ENCODE measurements at regions not wholly inside any gene's neighbourhood (a gene's known extent, or its start where the extent isn't known, plus 50 kb on each side); places are given as distances from the start of the nearest gene placed in this dataset.

DNA sequence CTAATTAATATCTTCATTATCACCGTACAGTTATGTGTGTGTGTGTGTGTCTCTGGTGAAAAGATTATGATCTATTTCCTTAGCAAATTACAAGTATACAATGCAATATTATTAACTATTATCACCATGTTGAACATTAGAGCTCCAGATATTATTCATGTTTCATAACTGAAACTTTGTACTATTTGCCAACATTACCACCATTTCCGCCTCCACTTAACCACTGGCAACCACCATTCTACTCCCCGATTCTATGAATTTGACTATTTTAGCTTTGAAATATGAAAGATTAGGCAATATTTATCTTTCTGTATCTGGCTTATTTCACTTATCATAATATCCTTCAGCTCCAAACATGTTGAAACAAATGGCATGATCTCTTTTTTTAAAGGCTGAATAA is 717.9 kb downstream of the ARAP2 start:
- no peak for DNase-seq (ENCODE audit: low read depth)

DNA sequence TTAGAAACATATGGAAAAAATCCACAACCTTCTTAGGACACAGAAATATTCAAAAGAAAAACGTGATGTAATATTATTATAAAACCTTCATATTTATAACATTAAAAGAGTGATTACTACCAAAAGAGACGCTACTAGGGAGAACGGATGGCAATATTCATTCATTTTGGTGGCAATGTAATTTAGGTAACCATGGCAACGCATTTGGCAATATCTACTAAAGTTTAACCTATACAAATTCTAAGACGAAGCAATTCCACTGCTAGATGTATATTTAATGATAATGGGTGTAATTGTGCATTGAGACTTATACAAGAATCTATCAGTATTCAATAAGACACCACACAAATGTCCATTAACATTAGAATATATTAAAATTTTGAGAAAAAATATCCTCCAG is 709.4 kb downstream of the ARAP2 start:
- DNase-seq (ENCODE audit: low read depth), result no peak

DNA sequence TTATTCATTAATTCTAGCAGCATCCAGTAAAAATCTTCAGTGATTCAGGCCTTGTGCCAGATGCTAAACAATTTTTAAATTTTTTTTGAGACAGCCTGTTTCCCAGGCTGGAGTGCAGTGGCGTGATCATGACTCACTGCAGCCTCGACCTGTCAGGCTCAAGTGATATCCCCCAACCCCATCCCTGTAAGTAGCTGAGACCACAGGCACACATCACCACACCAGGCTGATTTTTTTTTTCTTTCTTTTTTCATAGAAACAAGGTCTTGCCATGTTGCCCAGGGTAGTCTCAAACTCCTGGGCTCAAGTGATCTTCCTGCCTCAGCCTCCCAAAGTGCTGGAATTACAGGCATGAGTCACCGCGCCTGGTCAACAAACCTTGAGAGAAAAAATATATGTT is 705.5 kb downstream of the ARAP2 start:
- no peak for DNase-seq (ENCODE audit: low read depth)

DNA sequence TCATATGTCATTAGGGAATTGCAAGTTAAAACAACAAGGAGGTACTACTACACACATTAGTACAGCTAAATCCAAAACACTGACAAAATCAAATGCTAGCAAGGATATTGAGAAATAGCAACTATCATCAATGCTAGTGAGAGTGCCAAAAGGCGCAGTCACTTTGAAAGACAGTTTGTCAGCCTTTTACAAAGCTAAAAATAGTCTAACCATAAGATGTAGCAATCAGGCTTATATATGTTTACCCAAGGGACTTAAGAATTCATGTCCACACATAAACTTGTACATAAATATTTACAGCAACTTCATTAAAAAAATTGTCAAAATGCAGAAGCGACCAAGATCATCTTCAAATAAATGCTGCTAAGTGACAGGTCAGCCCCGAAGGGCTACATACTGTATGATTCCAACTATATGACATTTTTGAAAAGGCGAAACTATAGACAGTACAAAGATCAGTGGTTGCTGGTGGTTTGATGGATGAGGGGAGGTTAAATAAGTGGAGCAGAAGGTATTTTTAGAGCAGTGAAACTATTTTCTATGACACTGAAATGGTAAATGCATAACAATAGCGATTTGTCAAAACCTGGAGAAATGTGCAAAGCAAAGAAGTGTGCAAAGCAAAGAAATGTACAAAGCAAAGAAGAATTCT is 704.8 kb downstream of the ARAP2 start:
- no peak for DNase-seq (ENCODE audit: low read depth)

DNA sequence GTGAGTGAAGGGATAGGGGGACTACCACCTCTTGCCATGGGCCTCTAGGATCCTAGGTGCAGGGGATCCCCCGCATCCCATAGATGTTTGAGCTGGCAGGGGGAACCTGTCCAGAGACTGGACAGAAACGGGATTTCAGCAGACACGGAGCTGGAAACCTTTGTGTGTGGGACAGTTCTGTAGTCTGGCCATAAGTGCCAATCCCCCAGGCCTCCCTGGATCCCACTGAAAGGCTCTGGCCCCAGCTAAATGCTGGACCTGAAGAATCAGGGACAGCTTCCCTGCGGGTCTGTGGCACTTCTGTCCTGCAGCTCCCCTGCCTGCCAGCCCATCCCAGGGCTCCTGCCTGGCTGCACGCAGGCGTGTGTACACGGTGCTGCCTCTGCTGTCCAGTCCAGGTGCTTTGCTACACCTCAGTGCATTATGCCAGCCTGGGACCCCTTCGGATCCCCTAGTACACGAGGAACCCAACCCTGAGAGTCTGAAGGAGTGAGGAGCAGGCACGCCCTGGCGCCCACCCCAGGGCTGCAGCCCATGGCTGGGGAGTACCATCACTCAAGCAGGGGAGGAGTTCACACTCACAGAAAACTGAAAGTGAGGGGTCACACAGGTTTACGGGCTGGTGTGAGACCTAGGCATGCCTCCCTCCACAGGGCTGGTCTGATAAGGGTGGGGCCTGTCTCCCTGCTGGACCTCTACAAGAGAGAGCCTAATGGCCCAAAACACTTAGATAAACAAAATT is 703.0 kb downstream of the ARAP2 start:
- DNase-seq (ENCODE audit: low read depth), result no peak

DNA sequence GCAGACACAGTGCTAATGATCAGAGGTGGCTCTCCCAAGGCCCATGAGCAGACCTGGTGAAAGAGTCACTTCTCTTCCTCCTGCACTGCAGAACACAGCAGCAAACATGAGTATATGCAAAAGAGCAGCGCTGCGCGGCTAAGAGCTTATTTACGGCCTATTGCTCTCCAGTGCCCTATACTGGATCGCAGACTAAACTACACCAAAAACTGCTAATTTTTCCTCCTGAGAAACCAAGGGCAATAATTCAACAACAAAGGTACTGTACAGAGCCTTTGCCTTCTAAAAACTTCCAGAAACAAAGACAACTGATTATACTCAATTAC is 702.5 kb downstream of the ARAP2 start:
- DNase-seq (ENCODE audit: low read depth), result no peak

DNA sequence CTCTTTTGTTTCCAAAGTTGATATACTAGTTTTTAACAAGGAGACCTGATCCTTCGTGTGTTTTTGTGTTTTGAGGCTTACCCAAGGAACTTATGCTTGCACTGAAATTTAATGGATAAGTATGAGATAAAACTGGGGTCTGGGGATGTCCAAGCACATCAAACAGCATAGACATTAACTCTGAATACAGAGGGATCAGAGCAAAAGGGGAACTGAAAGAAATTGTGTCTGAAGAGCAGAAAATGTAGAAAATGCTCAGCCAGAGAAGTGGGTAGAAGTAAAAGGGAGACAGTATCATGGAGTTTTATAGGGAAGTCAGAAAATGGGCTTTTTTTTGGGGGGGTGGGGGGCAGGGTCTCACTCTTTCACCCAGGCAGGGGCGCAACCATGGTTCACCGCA is 695.4 kb downstream of the ARAP2 start:
- no peak for DNase-seq (ENCODE audit: low read depth)

DNA sequence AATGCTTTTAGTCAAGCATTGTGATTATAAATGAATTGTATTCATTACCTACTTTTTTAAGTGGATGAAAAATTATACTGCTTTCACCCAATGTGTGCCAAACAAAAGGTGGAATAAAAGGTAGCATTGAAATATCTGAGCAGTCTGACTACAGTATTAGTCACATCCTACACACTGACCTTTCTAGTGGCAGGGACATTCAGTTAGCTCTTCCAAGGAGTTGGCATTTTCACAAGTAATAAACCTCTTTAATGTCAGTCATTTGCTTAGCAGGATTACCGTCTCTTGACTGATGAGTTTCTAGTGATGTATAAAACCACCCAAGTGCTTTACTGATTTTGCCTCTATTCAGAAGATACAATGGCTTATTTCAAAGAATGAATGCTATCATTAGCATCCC is 687.9 kb downstream of the ARAP2 start:
- no peak for DNase-seq (ENCODE audit: low read depth)

DNA sequence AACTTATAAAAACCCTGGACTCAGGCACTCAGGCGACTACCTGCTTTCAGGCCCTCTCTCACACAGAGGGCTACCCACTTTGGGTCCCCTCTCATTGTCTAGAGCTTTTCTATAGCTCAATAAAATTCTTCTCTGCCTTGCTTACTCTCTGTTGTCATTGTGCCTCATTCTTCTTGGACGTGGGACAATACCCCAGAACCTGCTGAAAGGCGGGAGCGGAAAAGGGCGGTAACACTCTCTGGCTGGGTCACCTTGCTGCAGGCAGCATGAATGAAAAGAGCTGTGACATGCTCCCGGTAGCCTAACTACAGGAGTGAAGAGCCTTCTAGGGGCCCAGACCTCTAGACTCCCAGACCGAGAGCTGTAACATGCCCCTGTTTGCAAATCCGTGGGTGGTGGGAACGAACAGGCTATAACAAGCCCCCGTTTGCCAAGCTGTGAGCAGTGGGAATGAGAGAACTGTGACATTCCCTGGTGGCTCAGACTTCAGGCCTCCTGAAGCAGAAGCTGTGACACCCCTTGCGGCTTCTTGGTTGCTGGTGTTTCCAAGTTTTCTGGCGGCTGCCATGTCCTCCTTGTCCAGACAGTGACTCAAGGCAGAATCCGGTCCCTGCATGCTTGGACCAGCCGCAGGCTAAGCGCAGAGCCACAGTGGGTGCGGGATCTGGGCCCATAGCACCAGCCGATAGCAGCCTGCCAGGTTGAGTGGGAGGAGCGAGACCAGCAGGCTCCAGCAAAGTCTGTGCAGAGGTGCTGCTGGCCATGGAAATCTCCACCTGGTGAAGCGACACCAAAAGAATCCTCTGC is 684.6 kb downstream of the ARAP2 start:
- no peak for DNase-seq (ENCODE audit: low read depth)

DNA sequence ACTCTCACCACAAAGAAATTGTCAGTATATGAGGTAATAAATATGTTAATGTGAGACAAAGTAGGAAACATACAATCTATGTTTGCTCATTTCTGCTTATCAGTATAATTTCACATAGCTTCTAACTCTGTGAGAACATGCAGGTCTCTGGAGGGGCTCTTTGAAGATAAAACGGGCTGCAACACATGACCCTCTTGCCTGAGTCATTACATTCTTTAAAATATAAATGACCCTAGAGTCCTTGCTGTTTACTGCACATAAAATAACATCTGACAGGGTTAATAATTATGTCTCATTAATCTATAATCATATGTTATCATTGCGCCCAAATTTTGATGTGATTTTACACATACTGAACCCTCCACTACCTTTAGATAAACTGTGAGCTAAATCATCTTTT is 681.5 kb downstream of the ARAP2 start:
- DNase-seq (ENCODE audit: low read depth), result no peak

DNA sequence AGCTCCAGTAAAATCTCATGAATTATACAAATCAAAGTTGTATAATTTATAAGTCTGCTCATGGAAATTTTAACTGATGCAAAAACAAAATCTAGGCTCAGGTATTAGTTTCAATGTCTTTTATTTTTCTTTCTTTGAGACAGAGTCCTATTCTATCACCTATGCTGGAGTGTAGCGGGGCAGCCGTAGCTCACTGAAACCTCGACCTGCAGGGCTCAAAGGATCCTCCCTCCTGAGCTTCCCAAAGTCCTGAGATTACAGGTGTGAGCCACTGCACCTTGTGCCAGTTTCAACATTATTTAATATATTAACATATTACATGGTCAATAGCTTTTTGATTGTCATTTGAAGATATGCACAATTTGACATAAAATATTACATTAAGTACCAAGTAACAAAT is 678.7 kb downstream of the ARAP2 start:
- no peak for DNase-seq (ENCODE audit: low read depth)

DNA sequence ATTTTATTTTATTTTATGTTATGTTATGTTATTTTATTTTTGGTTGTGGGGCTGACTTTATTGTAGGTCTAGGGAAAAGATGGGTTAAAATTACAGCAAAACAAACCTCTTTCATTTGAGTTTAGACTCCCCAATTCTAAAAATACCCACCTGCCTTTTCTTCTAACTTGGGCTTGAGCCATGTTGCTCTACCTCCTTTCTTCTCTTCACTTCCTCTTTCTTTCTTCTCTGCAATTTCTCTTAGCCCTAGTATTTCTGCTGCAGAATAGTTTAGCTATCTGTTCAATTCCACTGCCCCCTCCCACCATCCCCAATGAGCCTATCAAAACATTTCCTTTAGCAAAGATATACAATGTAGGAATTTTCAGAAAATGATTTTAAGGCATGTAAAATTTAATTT is 653.3 kb downstream of the ARAP2 start:
- DNase-seq (ENCODE audit: low read depth), result no peak

DNA sequence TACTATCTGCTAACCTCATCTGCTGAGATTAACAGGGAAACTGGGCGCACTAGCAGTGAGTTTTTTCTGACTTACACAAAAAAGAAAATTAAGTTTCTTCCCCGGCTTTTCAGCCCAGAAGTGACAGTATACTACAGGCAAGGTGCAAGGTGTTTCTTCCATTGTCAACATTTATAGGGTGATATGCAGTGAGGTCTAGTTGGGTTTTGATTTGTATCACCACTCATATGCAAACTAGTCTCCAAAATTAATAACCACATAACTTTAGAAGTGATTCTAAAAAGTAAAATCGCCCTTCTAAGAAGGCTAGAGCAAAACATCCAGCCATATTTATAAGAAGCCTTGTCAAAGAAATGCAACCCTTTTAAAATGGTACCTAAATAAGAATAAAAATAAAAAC is 640.1 kb downstream of the ARAP2 start:
- DNase-seq (ENCODE audit: low read depth), result no peak

DNA sequence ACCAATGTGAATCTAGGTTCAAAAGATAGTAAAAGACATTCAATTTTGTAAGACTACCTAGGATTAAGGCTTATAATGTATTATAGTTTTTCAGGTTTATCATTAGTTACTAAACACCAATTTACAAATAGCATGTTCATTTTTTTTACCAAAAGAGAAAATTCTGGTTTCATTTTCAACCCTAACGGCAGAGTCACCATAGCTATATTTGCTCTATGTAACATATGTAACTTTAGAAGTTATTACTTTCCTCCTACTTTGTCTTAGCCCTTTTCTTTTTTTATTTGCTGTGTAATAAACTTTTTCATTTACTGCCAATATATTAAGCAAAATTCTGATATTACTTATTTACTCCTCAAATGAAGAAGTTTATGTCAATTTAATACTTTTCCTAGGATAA is 639.6 kb downstream of the ARAP2 start:
- no peak for DNase-seq (ENCODE audit: low read depth)

DNA sequence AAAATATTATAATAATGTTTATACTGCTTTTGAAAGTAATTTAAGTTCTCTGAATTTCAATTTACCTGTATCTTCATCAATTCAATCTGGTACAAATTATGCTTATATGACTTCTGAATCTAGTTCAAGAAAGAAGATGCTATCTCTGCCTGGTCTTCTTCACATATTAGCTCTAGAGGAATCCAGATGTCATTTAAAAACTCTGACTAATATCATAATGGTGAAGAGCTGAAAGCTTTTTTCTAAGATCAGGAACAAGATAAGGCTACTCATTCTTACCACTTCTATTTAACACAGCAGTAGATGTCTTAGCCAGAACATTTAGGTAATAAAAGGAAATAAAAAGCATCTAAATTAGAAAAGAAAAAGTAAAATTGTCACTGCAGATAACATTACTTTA is 636.1 kb downstream of the ARAP2 start:
- no peak for DNase-seq (ENCODE audit: low read depth)

DNA sequence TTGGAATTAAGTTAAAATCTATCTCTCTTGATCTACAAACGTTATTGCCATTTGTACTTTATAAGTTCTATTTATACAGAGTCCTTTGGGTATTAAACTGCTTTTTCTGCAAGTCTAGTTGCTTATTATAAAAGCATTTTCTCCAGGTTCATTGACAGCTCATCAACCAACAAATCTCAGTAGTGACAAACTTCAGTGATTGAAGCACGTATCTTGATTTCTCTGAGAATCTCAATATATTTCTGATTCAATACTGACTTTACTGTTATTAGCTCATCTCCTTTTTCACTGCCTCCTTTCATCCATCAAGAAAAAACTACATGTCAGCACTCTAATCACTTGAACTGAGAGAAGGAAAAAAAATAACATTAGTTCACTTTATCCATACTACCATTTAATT is 630.2 kb downstream of the ARAP2 start:
- no peak for DNase-seq (ENCODE audit: low read depth)

DNA sequence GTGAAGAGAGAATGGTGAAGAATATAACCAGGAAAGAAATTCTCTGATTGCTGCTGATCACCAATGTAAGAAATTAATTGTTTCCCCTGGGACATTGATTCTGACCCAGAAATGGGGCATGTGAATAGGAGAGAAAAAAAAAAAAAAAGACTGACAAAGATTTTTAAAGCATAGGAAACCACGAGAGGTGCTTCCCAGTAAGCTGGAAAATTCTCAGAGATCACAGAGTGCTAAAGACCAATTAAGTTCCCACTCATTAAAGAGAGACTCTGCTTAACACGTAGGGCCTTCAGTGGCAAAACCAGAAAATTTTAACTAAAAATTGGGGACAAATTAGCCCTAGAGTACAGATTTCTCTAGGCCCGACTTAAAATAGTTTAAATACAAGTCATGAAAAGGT is 604.4 kb downstream of the ARAP2 start:
- no peak for DNase-seq (ENCODE audit: low read depth)

DNA sequence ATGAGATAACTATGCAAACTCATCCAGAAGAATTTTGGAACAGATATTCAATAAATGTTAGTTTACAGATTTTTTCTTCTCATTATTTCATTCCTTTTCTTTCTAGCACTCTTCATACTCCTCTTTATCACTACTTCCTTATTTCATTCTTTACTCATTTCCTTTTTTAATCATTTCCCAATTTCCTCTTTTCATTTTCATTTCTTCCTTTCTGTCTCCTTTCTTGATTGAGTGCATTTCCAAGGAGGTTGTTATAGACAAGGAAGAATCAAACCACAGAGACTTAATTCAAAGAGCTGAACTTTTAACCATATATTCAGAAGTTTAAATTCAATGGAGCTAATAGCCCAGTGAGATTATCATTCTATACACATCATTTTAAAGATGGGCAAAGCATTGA is 600.7 kb downstream of the ARAP2 start:
- no peak for DNase-seq (ENCODE audit: low read depth)

DNA sequence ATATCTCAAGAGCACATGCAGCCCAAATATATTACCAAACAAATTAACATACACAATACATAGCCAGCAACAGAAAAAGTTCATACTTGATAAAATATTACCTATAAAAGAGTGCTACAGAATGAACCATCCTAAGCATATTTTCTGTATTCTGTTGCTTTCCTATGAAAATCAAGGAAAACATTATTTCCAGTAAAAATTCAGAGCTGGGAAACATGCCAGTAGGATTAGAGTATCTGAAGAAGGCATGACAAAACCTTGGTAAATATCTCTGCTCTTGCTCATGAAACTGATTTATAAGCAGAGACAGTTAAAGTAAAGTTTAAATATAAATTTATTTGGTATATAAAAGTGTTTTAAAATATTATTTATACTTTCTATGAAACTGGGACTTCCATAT is 599.7 kb downstream of the ARAP2 start:
- no peak for DNase-seq (ENCODE audit: low read depth)

DNA sequence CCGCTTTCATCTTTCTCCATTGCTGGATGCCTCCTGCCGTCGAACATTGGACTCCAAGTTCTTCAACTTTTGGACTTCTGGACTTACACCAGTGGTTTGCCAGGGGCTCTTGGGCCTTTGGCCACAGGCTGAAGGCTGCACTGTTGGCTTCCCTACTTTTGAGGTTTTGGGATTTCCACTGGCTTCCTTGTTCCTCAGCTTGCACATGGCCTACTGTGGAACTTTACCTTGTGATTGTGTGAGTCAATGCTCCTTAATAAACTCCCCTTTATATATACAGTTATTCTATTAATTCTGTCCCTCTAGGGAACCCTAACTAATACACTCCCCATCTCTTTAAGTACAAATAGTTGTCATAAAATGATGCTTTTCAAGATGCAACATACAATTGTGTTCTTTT is 595.3 kb downstream of the ARAP2 start:
- no peak for DNase-seq (ENCODE audit: low read depth)

DNA sequence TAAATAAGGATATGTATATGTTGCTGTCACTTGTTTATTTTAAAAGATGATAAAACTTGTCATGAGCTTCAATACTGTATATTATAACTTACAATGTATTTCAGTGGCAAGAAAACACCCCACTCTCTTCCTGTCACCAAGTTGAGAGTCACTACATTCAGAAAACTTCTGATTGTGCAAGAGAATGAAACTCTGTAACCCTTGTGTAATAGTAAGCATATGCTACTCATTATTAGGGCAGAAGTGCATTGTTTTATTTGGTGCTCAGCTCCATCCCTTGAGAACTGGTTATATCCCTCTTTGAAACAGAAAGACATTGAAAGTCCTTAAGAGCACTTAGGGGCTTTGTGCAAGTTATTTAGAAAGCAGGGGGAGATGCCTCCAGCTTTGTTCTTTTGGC is 594.5 kb downstream of the ARAP2 start:
- DNase-seq (ENCODE audit: low read depth), result no peak

DNA sequence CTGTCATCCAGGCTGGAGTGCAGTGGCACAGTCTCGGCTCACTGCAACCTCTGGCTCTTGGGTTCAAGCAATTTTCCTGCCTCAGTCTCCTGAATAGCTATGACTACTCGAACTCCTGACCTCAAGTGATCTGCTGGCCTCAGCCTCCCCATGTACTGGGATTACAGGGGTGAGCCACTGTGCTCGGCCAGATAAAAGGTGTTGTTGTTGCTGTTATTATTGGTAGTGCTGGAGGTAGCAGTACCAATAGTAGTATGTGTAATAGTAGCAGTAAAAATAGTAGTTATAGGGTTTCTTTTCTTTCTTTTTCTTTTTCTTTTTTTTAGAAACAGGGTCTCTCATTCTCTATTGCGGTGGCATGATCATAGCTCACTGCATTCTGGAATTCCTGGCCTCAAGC is 592.1 kb downstream of the ARAP2 start:
- no peak for DNase-seq (ENCODE audit: low read depth)

DNA sequence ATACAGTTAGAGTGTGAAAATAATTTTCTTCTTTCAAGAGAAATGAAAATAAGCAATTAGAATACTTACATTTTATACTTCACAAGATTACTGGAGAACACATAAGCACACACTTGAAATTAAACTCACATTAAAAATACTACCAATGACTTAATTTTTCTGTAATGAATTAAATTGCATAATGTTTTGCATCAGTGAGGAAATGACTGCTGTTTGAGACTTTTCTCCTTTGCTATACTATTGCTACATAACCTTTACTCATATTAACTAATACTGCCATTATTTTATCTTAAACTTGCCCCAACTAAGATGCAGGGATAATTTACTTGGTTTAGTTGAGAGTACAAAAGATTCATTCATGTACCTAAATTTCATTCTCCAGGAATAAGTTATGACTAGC is 590.9 kb downstream of the ARAP2 start:
- no peak for DNase-seq (ENCODE audit: low read depth)
